Ishikawa (cell line): ENCODE measurements at regions not wholly inside any gene's neighbourhood (a gene's known extent, or its start where the extent isn't known, plus 50 kb on each side); places are given as distances from the start of the nearest gene placed in this dataset.

Experiments
- CEBPB ChIP-seq: IDR thresholded peaks from 2 replicates; pipeline ENCODE4 v1.6.1; 2012
- CREB1 ChIP-seq: IDR thresholded peaks from 2 replicates; pipeline ENCODE4 v1.6.1; 2012; ENCODE audit warnings: low read depth
- EGR1 ChIP-seq: IDR thresholded peaks from 2 replicates; pipeline ENCODE4 v1.6.1; 2012
- EP300 ChIP-seq: IDR thresholded peaks from 2 replicates; pipeline ENCODE4 v1.6.1; 2012; ENCODE audit warnings: borderline replicate concordance
- FOXM1 ChIP-seq: IDR thresholded peaks from 2 replicates; pipeline ENCODE4 v1.6.1; 2012; ENCODE audit warnings: low read depth, borderline replicate concordance
- NFIC ChIP-seq: IDR thresholded peaks from 2 replicates; pipeline ENCODE4 v1.6.1; 2012
- RAD21 ChIP-seq: IDR thresholded peaks from 2 replicates; pipeline ENCODE4 v1.6.1; 2012; ENCODE audit warnings: low read depth
- TAF1 ChIP-seq: IDR thresholded peaks from 2 replicates; pipeline ENCODE4 v1.6.1; 2012; ENCODE audit warnings: low read depth, mild to moderate bottlenecking
- TCF12 ChIP-seq: IDR thresholded peaks from 2 replicates; pipeline ENCODE4 v1.6.1; 2012; ENCODE audit warnings: low read depth
- TEAD4 ChIP-seq: IDR thresholded peaks from 2 replicates; pipeline ENCODE4 v1.6.1; 2012
- YY1 ChIP-seq: IDR thresholded peaks from 2 replicates; pipeline ENCODE4 v1.6.1; 2012; ENCODE audit warnings: low read depth
- ZBTB7A ChIP-seq: IDR thresholded peaks from 2 replicates; pipeline ENCODE4 v1.6.1; 2012; ENCODE audit warnings: low read depth
- TF ChIP-seq, protein P1 (sequence below): IDR thresholded peaks from 2 replicates; pipeline ENCODE4 v1.6.1; 2012
- TF ChIP-seq, protein P2 (sequence below): IDR thresholded peaks from 2 replicates; pipeline ENCODE4 v1.6.1; 2012
- TF ChIP-seq, protein P3 (sequence below): IDR thresholded peaks from 2 replicates; pipeline ENCODE4 v1.6.1; 2012; ENCODE audit warnings: low read depth, mild to moderate bottlenecking

DNA sequence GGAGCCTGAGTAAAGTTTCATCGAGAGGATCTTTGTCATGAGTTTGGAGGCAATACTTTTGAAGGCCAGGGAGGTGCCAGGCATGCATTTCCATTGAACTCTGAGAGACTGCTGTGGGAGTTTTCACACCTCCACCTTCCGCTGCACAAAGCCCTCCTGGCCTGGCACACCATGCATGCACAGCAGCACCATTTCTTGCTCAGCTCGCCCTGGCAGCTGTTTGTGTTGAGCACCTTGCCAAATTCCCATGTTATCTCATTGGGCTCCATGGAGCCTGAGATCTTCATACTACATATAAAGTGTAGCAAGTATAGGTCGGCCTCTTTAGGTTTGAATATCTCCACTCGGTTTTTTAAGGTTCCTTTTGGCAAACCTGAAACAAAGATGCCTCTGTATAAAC, 125.7 kb upstream of the CLINT1 start:
- no peak for TF ChIP-seq EGR1
- TF ChIP-seq, protein P1, sequence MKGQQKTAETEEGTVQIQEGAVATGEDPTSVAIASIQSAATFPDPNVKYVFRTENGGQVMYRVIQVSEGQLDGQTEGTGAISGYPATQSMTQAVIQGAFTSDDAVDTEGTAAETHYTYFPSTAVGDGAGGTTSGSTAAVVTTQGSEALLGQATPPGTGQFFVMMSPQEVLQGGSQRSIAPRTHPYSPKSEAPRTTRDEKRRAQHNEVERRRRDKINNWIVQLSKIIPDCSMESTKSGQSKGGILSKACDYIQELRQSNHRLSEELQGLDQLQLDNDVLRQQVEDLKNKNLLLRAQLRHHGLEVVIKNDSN = no peak
- no peak for TF ChIP-seq TCF12
- no peak for TF ChIP-seq EP300
- TF ChIP-seq, protein P2, sequence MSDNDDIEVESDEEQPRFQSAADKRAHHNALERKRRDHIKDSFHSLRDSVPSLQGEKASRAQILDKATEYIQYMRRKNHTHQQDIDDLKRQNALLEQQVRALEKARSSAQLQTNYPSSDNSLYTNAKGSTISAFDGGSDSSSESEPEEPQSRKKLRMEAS = no peak
- TF ChIP-seq CEBPB = no peak
- no peak for TF ChIP-seq ZBTB7A
- no peak for TF ChIP-seq RAD21
- no peak for TF ChIP-seq TAF1
- no peak for TF ChIP-seq FOXM1
- TF ChIP-seq NFIC = no peak
- no peak for TF ChIP-seq CREB1
- TF ChIP-seq TEAD4 = no peak
- no peak for TF ChIP-seq YY1
- TF ChIP-seq, protein P3, sequence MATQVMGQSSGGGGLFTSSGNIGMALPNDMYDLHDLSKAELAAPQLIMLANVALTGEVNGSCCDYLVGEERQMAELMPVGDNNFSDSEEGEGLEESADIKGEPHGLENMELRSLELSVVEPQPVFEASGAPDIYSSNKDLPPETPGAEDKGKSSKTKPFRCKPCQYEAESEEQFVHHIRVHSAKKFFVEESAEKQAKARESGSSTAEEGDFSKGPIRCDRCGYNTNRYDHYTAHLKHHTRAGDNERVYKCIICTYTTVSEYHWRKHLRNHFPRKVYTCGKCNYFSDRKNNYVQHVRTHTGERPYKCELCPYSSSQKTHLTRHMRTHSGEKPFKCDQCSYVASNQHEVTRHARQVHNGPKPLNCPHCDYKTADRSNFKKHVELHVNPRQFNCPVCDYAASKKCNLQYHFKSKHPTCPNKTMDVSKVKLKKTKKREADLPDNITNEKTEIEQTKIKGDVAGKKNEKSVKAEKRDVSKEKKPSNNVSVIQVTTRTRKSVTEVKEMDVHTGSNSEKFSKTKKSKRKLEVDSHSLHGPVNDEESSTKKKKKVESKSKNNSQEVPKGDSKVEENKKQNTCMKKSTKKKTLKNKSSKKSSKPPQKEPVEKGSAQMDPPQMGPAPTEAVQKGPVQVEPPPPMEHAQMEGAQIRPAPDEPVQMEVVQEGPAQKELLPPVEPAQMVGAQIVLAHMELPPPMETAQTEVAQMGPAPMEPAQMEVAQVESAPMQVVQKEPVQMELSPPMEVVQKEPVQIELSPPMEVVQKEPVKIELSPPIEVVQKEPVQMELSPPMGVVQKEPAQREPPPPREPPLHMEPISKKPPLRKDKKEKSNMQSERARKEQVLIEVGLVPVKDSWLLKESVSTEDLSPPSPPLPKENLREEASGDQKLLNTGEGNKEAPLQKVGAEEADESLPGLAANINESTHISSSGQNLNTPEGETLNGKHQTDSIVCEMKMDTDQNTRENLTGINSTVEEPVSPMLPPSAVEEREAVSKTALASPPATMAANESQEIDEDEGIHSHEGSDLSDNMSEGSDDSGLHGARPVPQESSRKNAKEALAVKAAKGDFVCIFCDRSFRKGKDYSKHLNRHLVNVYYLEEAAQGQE = no peak

- TF ChIP-seq TCF12 (no peak), EGR1 (no peak), FOXM1 (no peak), TAF1 (no peak), CEBPB (no peak)
- TF ChIP-seq, protein P1 = no peak
Observed at GRCh38 chr5:157983906-157984551, 125.1 kb upstream of the CLINT1 start.

GRCh38 chr5:157978061-157978460, 119.1 kb upstream of the CLINT1 start:
- no peak for TF ChIP-seq EGR1
- TF ChIP-seq ZBTB7A = no peak
- no peak for TF ChIP-seq CREB1
- TF ChIP-seq, protein P1 = no peak

GRCh38 chr5:157976429-157976828, 117.5 kb upstream of the CLINT1 start:
- TF ChIP-seq TAF1 (no peak), NFIC (peak; percentile 38), CEBPB (peak; percentile 78), EP300 (no peak), CREB1 (no peak)
- TF ChIP-seq, protein P2 = no peak

DNA sequence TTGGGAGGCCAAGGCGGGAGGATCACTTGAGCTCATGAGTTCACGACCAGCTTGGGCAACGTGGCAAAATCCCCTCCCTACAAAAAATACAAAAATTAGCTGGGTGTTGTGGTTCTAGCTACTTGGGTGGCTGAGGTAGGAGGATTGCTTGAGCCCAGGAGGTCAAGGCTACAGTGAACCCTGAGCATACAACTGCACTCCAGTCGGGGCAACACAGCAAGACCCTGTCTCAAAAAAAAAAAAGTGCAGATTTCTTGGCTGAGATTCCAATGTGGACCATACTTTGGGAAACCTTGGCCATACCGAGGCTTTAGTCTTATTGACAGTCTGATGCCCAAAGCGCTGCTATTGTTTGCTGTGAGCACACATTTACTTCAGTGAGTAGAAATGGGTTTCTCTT, 113.6 kb upstream of the CLINT1 start:
- TF ChIP-seq, protein P2 = no peak
- no peak for TF ChIP-seq NFIC
- TF ChIP-seq EGR1 = no peak
- TF ChIP-seq ZBTB7A = no peak
- no peak for TF ChIP-seq FOXM1
- no peak for TF ChIP-seq TCF12
- no peak for TF ChIP-seq RAD21
- TF ChIP-seq, protein P1 = no peak

DNA sequence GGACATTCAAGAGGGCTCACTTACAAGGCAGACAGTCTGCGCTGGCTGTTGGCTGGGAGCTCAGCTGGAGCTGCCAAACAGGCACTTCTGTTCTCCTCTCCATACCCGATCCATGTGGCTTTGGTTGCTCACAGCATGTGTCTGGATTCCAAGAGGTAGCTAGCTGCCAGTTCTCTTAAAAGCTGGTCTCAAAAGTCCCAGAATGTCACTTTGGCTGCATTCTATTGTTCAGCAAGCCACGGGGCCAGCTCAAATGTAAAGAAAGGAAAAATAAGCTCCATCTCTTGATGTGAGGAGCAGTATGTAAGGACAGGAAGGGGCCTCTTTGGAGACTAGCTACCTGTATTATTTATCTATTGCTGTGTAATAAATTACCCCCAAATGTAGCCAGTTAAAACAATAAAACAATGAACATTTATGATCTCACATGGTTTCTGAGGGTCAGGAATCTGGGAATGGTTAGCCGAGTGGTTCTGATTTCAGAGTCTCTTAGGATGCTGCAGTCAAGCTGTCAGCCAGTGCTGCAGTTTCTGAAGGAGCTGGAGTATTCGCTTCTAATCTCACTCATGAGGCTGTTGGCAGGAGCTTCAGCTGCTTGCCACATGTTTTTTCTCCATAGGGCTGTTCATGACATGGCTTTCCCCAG, 112.7 kb upstream of the CLINT1 start:
- TF ChIP-seq FOXM1 (no peak), EP300 (peak; percentile 46; the same call in 1 of the 2 replicates), TCF12 (peak; percentile 42; the same call in 1 of the 2 replicates), NFIC (peak; percentile 68), TEAD4 (peak; percentile 73), CEBPB (no peak)
- TF ChIP-seq, protein P1 = no peak
- TF ChIP-seq, protein P2 = peak; percentile 72
